Activated naive CD8-positive, alpha-beta T cell (primary cell): ENCODE measurements at regions not wholly inside any gene's neighbourhood (a gene's known extent, or its start where the extent isn't known, plus 50 kb on each side); places are given as distances from the start of the nearest gene placed in this dataset.

Experiments
- H3K27ac Mint-ChIP-seq: one replicate; pipeline ENCODE4 v1.8.0; 2021; ENCODE audit warnings: mixed read lengths
- H3K27me3 Mint-ChIP-seq: one replicate; pipeline ENCODE4 v1.8.0; 2021; ENCODE audit warnings: mixed read lengths
- H3K36me3 Mint-ChIP-seq: one replicate; pipeline ENCODE4 v1.8.0; 2021; ENCODE audit warnings: mixed read lengths
- H3K4me1 Mint-ChIP-seq: one replicate; pipeline ENCODE4 v1.8.0; 2021; ENCODE audit warnings: low read depth, mixed read lengths
- H3K4me3 Mint-ChIP-seq: one replicate; pipeline ENCODE4 v1.8.0; 2021; ENCODE audit warnings: mild to moderate bottlenecking, mixed read lengths
- H3K9me3 Mint-ChIP-seq: one replicate; pipeline ENCODE4 v1.8.0; 2021; ENCODE audit warnings: low read depth, mixed read lengths

- no peaks in the 10 kb centered on the region for H3K27me3 Mint-ChIP-seq
- H3K36me3 Mint-ChIP-seq = no peaks in the 10 kb centered on the region
- H3K4me3 Mint-ChIP-seq = no peak overlapping the region
- no peaks in the 10 kb centered on the region for H3K4me1 Mint-ChIP-seq
- no peaks in the 10 kb centered on the region for H3K9me3 Mint-ChIP-seq
- no peak overlapping the region for H3K27ac Mint-ChIP-seq
Observed at GRCh38 chr1:115233598-115233997, 104.5 kb downstream of the NGF start.

- Mint-ChIP-seq H3K4me3 (no peak overlapping the region), H3K36me3 (no peaks in the 10 kb centered on the region), H3K27me3 (no peaks in the 10 kb centered on the region), H3K27ac (no peak overlapping the region), H3K9me3 (no peaks in the 10 kb centered on the region), H3K4me1 (no peaks in the 10 kb centered on the region)
Observed at GRCh38 chr1:115230281-115230680, 107.8 kb downstream of the NGF start.

- Mint-ChIP-seq H3K9me3 (no peaks in the 10 kb centered on the region), H3K27ac (no peak overlapping the region), H3K27me3 (peaks cover 1% of the 10 kb centered on the region), H3K36me3 (no peaks in the 10 kb centered on the region), H3K4me3 (no peak overlapping the region), H3K4me1 (no peaks in the 10 kb centered on the region)
Observed at GRCh38 chr1:115229016-115229415, 109.0 kb downstream of the NGF start.

- no peaks in the 10 kb centered on the region for H3K36me3 Mint-ChIP-seq
- no peak overlapping the region for H3K4me3 Mint-ChIP-seq
- H3K27me3 Mint-ChIP-seq = peaks cover 1% of the 10 kb centered on the region
- no peaks in the 10 kb centered on the region for H3K9me3 Mint-ChIP-seq
- H3K27ac Mint-ChIP-seq = no peak overlapping the region
- no peaks in the 10 kb centered on the region for H3K4me1 Mint-ChIP-seq
Observed at GRCh38 chr1:115228191-115228590, 109.9 kb downstream of the NGF start.

GRCh38 chr1:115227346-115228082 lies 110.5 kb downstream of the NGF start:
- Mint-ChIP-seq H3K9me3 (no peaks in the 10 kb centered on the region), H3K27me3 (peaks cover 1% of the 10 kb centered on the region), H3K4me3 (no peak overlapping the region), H3K27ac (no peak overlapping the region), H3K4me1 (no peaks in the 10 kb centered on the region), H3K36me3 (no peaks in the 10 kb centered on the region)

DNA sequence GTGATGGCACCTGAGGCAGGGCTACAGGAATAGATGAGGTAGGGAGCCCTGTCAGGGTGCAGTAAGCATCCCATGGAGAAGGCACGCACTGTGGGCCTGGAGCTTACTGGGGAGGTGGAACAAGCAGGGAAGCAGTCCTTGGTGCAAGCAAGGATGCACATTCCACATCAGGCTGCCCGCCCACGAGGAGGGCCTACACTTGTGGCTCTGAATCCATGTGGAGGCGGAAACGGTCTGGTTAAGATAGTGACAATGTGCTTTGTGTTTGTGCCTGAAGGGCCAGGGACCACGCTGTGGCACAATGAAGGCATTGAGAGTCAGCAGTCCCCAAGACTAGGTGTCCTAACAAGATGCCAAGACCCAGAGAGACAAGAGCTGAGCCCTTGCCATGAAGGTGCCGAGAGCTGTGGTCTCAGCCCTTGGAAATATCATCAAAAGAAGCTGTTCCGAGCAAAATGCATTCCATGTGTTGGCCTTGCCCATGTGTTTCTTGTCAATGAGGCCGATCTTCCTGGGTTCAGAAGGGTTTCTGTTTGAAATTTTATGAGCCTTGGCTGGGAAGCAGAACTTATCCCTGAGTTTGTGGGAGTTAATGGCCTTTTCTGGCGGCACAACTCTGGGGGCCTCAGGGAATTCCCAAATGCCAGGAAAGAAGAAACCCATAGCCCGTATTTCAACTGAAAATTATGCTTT lies 111.9 kb downstream of the NGF start:
- H3K9me3 Mint-ChIP-seq = no peaks in the 10 kb centered on the region

GRCh38 chr1:115224636-115225035 lies 113.4 kb downstream of the NGF start:
- Mint-ChIP-seq H3K9me3 (no peaks in the 10 kb centered on the region), H3K27me3 (peaks cover 1% of the 10 kb centered on the region), H3K4me3 (no peak overlapping the region), H3K4me1 (no peaks in the 10 kb centered on the region), H3K36me3 (no peaks in the 10 kb centered on the region), H3K27ac (no peak overlapping the region)

More for the DNA sequence above, 111.9 kb downstream of the NGF start:
- no peaks in the 10 kb centered on the region for H3K36me3 Mint-ChIP-seq
- no peak overlapping the region for H3K4me3 Mint-ChIP-seq
- H3K27me3 Mint-ChIP-seq = peaks cover 1% of the 10 kb centered on the region
- H3K27ac Mint-ChIP-seq = no peak overlapping the region
- no peaks in the 10 kb centered on the region for H3K4me1 Mint-ChIP-seq

DNA sequence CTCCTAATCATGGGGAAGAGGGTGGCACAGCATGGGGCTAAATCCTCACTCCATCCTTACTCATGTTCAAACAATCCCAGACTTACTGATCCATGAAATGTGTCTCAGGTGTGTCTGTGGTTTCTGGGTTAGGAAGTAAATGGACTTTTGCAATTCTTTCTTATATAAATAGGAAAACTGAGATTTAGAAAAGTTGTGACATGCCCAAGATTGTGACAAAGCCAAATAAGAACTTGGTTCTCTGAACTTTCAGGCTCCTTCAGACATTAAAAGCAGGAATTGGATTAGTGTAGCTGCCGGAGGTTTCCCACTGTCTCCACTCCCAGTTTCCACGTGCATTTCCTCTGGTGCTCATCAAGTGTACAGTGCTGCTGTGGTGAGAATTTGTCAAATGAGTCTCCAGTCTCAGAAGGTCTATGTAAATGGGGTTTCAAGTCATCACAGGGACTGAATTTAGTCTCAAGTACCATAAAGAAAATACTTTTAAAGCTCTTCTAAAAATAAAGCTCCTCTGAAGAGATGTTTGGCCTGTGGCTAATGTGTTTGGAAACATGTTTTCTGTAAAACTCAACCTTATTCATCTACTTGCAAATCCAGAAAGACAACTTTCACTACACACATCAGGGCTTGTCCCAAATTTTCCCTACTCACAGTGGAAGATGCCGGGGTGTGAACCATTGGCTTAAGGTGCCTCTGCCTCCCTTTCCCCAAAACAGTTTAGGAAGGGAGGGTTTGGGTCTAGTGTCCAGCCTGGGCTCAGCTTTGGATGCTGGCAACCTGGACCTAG lies 115.2 kb downstream of the NGF start:
- peaks cover 3% of the 10 kb centered on the region for H3K27me3 Mint-ChIP-seq

GRCh38 chr1:115220340-115221270 lies 117.4 kb downstream of the NGF start:
- no peaks in the 10 kb centered on the region for H3K4me1 Mint-ChIP-seq
- H3K4me3 Mint-ChIP-seq = no peak overlapping the region
- no peak overlapping the region for H3K27ac Mint-ChIP-seq
- H3K36me3 Mint-ChIP-seq = no peaks in the 10 kb centered on the region
- peaks cover 7% of the 10 kb centered on the region for H3K27me3 Mint-ChIP-seq
- H3K9me3 Mint-ChIP-seq = no peaks in the 10 kb centered on the region

More for the DNA sequence above, 115.2 kb downstream of the NGF start:
- no peaks in the 10 kb centered on the region for H3K36me3 Mint-ChIP-seq
- H3K9me3 Mint-ChIP-seq = no peaks in the 10 kb centered on the region
- H3K4me3 Mint-ChIP-seq = no peak overlapping the region
- H3K27ac Mint-ChIP-seq = no peak overlapping the region
- H3K4me1 Mint-ChIP-seq = no peaks in the 10 kb centered on the region

GRCh38 chr1:115219927-115220326 lies 118.1 kb downstream of the NGF start:
- Mint-ChIP-seq H3K36me3 (no peaks in the 10 kb centered on the region), H3K9me3 (no peaks in the 10 kb centered on the region), H3K27ac (no peak overlapping the region), H3K4me3 (no peak overlapping the region), H3K4me1 (no peaks in the 10 kb centered on the region), H3K27me3 (peaks cover 7% of the 10 kb centered on the region)

DNA sequence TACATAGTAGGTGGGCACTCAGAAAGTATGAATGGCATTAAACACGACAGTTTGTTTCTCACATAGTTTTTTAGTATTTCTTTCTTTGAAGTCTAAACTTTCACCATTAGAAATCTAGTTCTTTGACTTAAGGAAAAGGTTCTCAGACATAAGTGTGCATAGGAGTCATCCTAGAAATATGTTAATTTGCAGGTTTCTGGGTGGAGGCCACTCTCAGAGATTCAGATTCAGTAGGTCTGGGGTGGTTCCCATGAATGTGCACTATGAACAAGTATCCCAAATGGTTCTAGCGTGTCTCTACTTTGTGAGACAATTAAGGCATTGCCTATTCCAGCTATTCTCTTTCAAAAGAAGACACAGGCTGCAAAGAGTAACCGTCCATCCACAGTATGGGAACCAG lies 119.3 kb downstream of the NGF start:
- Mint-ChIP-seq H3K27me3 (peaks cover 9% of the 10 kb centered on the region), H3K36me3 (no peaks in the 10 kb centered on the region), H3K4me1 (no peaks in the 10 kb centered on the region), H3K4me3 (no peak overlapping the region), H3K27ac (no peak overlapping the region), H3K9me3 (no peaks in the 10 kb centered on the region)

- Mint-ChIP-seq H3K27me3 (peaks cover 9% of the 10 kb centered on the region), H3K9me3 (no peaks in the 10 kb centered on the region), H3K36me3 (no peaks in the 10 kb centered on the region), H3K27ac (no peak overlapping the region), H3K4me1 (no peaks in the 10 kb centered on the region), H3K4me3 (no peak overlapping the region)
Observed at GRCh38 chr1:115218034-115218405, 120.0 kb downstream of the NGF start.

DNA sequence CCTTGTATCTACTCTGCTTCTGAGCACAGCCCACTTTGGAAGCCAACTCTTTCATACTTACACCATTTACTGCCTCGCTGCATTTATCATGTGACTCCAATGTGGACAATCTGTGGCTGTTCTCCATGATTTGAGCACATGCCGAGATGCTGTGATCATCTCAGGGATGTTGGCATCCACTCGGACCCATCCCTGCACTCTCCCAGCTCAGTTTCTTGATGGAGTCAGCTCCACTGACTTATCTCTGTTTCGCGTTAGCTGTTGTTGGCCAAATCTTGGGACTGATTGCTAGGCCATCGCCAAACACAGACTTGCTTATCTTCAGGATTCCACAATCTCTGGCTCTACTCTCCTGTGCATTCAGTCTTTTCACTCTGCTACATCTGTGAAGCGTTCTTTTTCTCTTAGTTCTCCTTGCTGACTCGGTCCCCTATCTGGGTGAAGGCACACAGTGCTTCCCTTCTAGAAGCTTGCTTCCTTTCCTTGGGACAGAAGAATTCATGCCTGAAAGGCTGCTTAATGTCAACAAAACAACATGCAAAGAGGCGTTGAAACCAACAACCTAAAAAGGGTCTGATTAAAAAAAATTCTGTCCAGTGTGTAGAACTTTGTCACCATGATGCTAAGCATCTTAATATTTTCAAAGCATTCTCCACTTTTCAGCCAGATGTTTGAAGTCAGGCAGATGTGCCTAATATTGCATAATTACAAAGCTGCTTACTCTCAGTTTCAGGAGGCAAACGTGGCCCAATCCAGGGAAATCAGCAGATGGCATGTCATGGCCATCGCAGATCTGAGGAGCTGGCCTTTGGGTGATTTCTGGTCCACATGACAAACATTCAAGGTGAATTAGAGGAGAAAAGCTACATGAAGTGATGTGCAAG lies 120.7 kb downstream of the NGF start:
- Mint-ChIP-seq H3K36me3 (no peaks in the 10 kb centered on the region), H3K9me3 (no peaks in the 10 kb centered on the region), H3K27ac (no peak overlapping the region), H3K27me3 (peaks cover 9% of the 10 kb centered on the region), H3K4me1 (no peaks in the 10 kb centered on the region), H3K4me3 (no peak overlapping the region)
